ENCODE measurements at regions not wholly inside any gene's neighbourhood (a gene's known extent, or its start where the extent isn't known, plus 50 kb on each side); places are given as distances from the start of the nearest gene placed in this dataset.

GRCh38 chr5:52693280-52693679 is 94.4 kb upstream of the ITGA1 start:
- peaks cover 3% of the 10 kb centered on the region for H3K27me3 Mint-ChIP-seq (ENCODE audit: low read depth, unreplicated experiment)

GRCh38 chr5:52693836-52694235 is 93.9 kb upstream of the ITGA1 start:
- Histone ChIP-seq H3K79me2 (ENCODE audit: insufficient read depth, low read length) (no peaks in the 10 kb centered on the region), H3K4me2 (ENCODE audit: low read length) (no peak overlapping the region), H3K36me3 (ENCODE audit: insufficient read depth, low read length) (no peaks in the 10 kb centered on the region), H2AFZ (ENCODE audit: low read depth, low read length) (no peak overlapping the region), H3K4me1 (ENCODE audit: insufficient read depth, low read length) (peaks cover 18% of the 10 kb centered on the region), H3K27ac (ENCODE audit: low read depth, low read length) (no peak overlapping the region), H3K27me3 (ENCODE audit: insufficient read depth, low read length) (no peaks in the 10 kb centered on the region), H3K9ac (ENCODE audit: low read length) (no peak overlapping the region), H3K4me3 (ENCODE audit: insufficient read depth, low read depth, low read length) (no peak overlapping the region), H4K20me1 (ENCODE audit: insufficient read depth, low read length) (no peaks in the 10 kb centered on the region), H3K9me3 (ENCODE audit: insufficient read depth, low read depth, low read length) (no peaks in the 10 kb centered on the region)
- TF ChIP-seq CTCF (IDR thresholded peaks at IDR 0.05; ENCODE audit: insufficient read depth, low read depth, low read length) (no peak), EZH2 (IDR thresholded peaks at IDR 0.05; ENCODE audit: insufficient read depth, low read length) (no peak)
- FAIRE-seq (no peak), DNase-seq (ENCODE audit: low read depth) (no peak)
- Mint-ChIP-seq H3K27me3 (ENCODE audit: low read depth, unreplicated experiment) (peaks cover 3% of the 10 kb centered on the region), H3K27ac (ENCODE audit: unreplicated experiment) (no peak overlapping the region), H3K9me3 (ENCODE audit: unreplicated experiment) (no peaks in the 10 kb centered on the region), H3K4me3 (ENCODE audit: unreplicated experiment) (no peak overlapping the region), H3K36me3 (ENCODE audit: low read depth, unreplicated experiment) (no peaks in the 10 kb centered on the region), H3K4me1 (ENCODE audit: low read depth, unreplicated experiment) (peaks cover 31% of the 10 kb centered on the region)

More at GRCh38 chr5:52693280-52693679, 94.4 kb upstream of the ITGA1 start:
- H3K4me2 ChIP-seq (ENCODE audit: low read length), result no peak overlapping the region
- no peaks in the 10 kb centered on the region for H3K9me3 ChIP-seq (ENCODE audit: insufficient read depth, low read depth, low read length)
- DNase-seq (ENCODE audit: low read depth), result no peak
- H3K36me3 ChIP-seq (ENCODE audit: insufficient read depth, low read length), result no peaks in the 10 kb centered on the region
- Mint-ChIP-seq H3K4me1 (ENCODE audit: low read depth, unreplicated experiment) (peaks cover 31% of the 10 kb centered on the region), H3K36me3 (ENCODE audit: low read depth, unreplicated experiment) (no peaks in the 10 kb centered on the region), H3K9me3 (ENCODE audit: unreplicated experiment) (peaks cover 1% of the 10 kb centered on the region), H3K27ac (ENCODE audit: unreplicated experiment) (peak overlapping the region; percentile 92), H3K4me3 (ENCODE audit: unreplicated experiment) (no peak overlapping the region)
- no peak overlapping the region for H3K4me3 ChIP-seq (ENCODE audit: insufficient read depth, low read depth, low read length)
- peak; percentile 72 for FAIRE-seq
- H4K20me1 ChIP-seq (ENCODE audit: insufficient read depth, low read length), result no peaks in the 10 kb centered on the region
- no peaks in the 10 kb centered on the region for H3K27me3 ChIP-seq (ENCODE audit: insufficient read depth, low read length)
- H3K79me2 ChIP-seq (ENCODE audit: insufficient read depth, low read length), result no peaks in the 10 kb centered on the region
- TF ChIP-seq CTCF (IDR thresholded peaks at IDR 0.05; ENCODE audit: insufficient read depth, low read depth, low read length) (peak; percentile 46), EZH2 (IDR thresholded peaks at IDR 0.05; ENCODE audit: insufficient read depth, low read length) (no peak)
- H3K27ac ChIP-seq (ENCODE audit: low read depth, low read length), result no peak overlapping the region
- no peak overlapping the region for H3K9ac ChIP-seq (ENCODE audit: low read length)
- H2AFZ ChIP-seq (ENCODE audit: low read depth, low read length), result no peak overlapping the region
- peaks cover 18% of the 10 kb centered on the region for H3K4me1 ChIP-seq (ENCODE audit: insufficient read depth, low read length)

- Histone ChIP-seq H3K4me2 (ENCODE audit: low read length) (no peak overlapping the region), H3K9me3 (ENCODE audit: insufficient read depth, low read depth, low read length) (no peaks in the 10 kb centered on the region), H3K36me3 (ENCODE audit: insufficient read depth, low read length) (no peaks in the 10 kb centered on the region), H4K20me1 (ENCODE audit: insufficient read depth, low read length) (no peaks in the 10 kb centered on the region), H3K4me1 (ENCODE audit: insufficient read depth, low read length) (peaks cover 18% of the 10 kb centered on the region), H2AFZ (ENCODE audit: low read depth, low read length) (no peak overlapping the region), H3K4me3 (ENCODE audit: insufficient read depth, low read depth, low read length) (no peak overlapping the region), H3K9ac (ENCODE audit: low read length) (no peak overlapping the region), H3K27ac (ENCODE audit: low read depth, low read length) (no peak overlapping the region), H3K79me2 (ENCODE audit: insufficient read depth, low read length) (no peaks in the 10 kb centered on the region), H3K27me3 (ENCODE audit: insufficient read depth, low read length) (no peaks in the 10 kb centered on the region)
- DNase-seq (ENCODE audit: low read depth) (no peak), FAIRE-seq (no peak)
- H3K36me3 Mint-ChIP-seq (ENCODE audit: low read depth, unreplicated experiment), result no peaks in the 10 kb centered on the region
- H3K27ac Mint-ChIP-seq (ENCODE audit: unreplicated experiment), result no peak overlapping the region
- peaks cover 3% of the 10 kb centered on the region for H3K27me3 Mint-ChIP-seq (ENCODE audit: low read depth, unreplicated experiment)
- peaks cover 31% of the 10 kb centered on the region for H3K4me1 Mint-ChIP-seq (ENCODE audit: low read depth, unreplicated experiment)
- TF ChIP-seq EZH2 (IDR thresholded peaks at IDR 0.05; ENCODE audit: insufficient read depth, low read length) (no peak), CTCF (IDR thresholded peaks at IDR 0.05; ENCODE audit: insufficient read depth, low read depth, low read length) (no peak)
- H3K9me3 Mint-ChIP-seq (ENCODE audit: unreplicated experiment), result no peaks in the 10 kb centered on the region
- no peak overlapping the region for H3K4me3 Mint-ChIP-seq (ENCODE audit: unreplicated experiment)
Observed at GRCh38 chr5:52694648-52695047, 93.1 kb upstream of the ITGA1 start.
